Choroid plexus epithelial cell (primary cell): ENCODE measurements at regions not wholly inside any gene's neighbourhood (a gene's known extent, or its start where the extent isn't known, plus 50 kb on each side); places are given as distances from the start of the nearest gene placed in this dataset.
A peak's percentile ranks its signal among the peaks of the same experiment; 100 is the strongest.

Source experiments
- DNase-seq: peaks from one replicate; pipeline ENCODE4 v3.0.0-alpha.2; 2010; ENCODE audit warnings: low read depth
- H3K4me3 ChIP-seq: 2 replicates; pipeline ENCODE4 v1.5.1; 2011; ENCODE audit warnings: low read depth, mild to moderate bottlenecking, control low read depth, low read length, moderate library complexity
- CTCF ChIP-seq: conservative IDR thresholded peaks from 2 replicates; pipeline ENCODE4 v1.5.1; 2011; ENCODE audit warnings: low read depth, mild to moderate bottlenecking, control low read depth, inconsistent platforms, low read length, moderate library complexity

- DNase-seq, result peak; percentile 13
- no peak overlapping the region for H3K4me3 ChIP-seq
- TF ChIP-seq CTCF, result no peak
Measured at GRCh38 chr1:163013826-163014600, 55.1 kb upstream of the RGS4 start.

GRCh38 chr1:163006051-163006834 is 62.9 kb upstream of the RGS4 start:
- TF ChIP-seq CTCF, result no peak
- no peak overlapping the region for H3K4me3 ChIP-seq
- DNase-seq, result no peak

GRCh38 chr1:162997499-162998285 is 71.5 kb upstream of the RGS4 start:
- no peak overlapping the region for H3K4me3 ChIP-seq
- peak; percentile 73 for DNase-seq
- no peak for TF ChIP-seq CTCF

- no peak overlapping the region for H3K4me3 ChIP-seq
- TF ChIP-seq CTCF, result no peak
- peak; percentile 35 for DNase-seq
Measured at GRCh38 chr1:162996261-162996660, 72.9 kb upstream of the RGS4 start.

- no peak overlapping the region for H3K4me3 ChIP-seq
- no peak for TF ChIP-seq CTCF
- DNase-seq, result peak; percentile 37
Measured at GRCh38 chr1:162994921-162995320, 74.2 kb upstream of the RGS4 start.

GRCh38 chr1:162993846-162994245 is 75.3 kb upstream of the RGS4 start:
- no peak for DNase-seq
- TF ChIP-seq CTCF, result no peak
- no peak overlapping the region for H3K4me3 ChIP-seq
